ENCODE measurements at regions not wholly inside any gene's neighbourhood (a gene's known extent, or its start where the extent isn't known, plus 50 kb on each side); places are given as distances from the start of the nearest gene placed in this dataset.

GRCh38 chr5:61822584-61822983, 483.4 kb upstream of the KIF2A start:
- no peak for TF ChIP-seq CTCF (IDR thresholded peaks at IDR 0.05; ENCODE audit: low read depth, low read length, missing control alignments)
- in situ Hi-C loops (cut with HindIII; ENCODE audit: low sequenced_read_pairs), result no loop called here
- DNase-seq (ENCODE audit: low read depth), result no peak
- H3K4me3 ChIP-seq (ENCODE audit: low read depth, low read length), result no peak overlapping the region

GRCh38 chr5:61823065-61823464, 482.9 kb upstream of the KIF2A start:
- DNase-seq (ENCODE audit: low read depth), result no peak
- in situ Hi-C loops (cut with HindIII; ENCODE audit: low sequenced_read_pairs), result no loop called here
- TF ChIP-seq CTCF (IDR thresholded peaks at IDR 0.05; ENCODE audit: low read depth, low read length, missing control alignments), result no peak
- no peak overlapping the region for H3K4me3 ChIP-seq (ENCODE audit: low read depth, low read length)

GRCh38 chr5:61823781-61824180, 482.2 kb upstream of the KIF2A start:
- no peak for DNase-seq (ENCODE audit: low read depth)
- no peak for TF ChIP-seq CTCF (IDR thresholded peaks at IDR 0.05; ENCODE audit: low read depth, low read length, missing control alignments)
- no peak overlapping the region for H3K4me3 ChIP-seq (ENCODE audit: low read depth, low read length)
- in situ Hi-C loops (cut with HindIII; ENCODE audit: low sequenced_read_pairs), result no loop called here

GRCh38 chr5:61824396-61824795, 481.6 kb upstream of the KIF2A start:
- no peak for DNase-seq (ENCODE audit: low read depth)
- TF ChIP-seq CTCF (IDR thresholded peaks at IDR 0.05; ENCODE audit: low read depth, low read length, missing control alignments), result no peak
- in situ Hi-C loops (cut with HindIII; ENCODE audit: low sequenced_read_pairs), result no loop called here
- H3K4me3 ChIP-seq (ENCODE audit: low read depth, low read length), result no peak overlapping the region

GRCh38 chr5:61827445-61827975, 478.5 kb upstream of the KIF2A start:
- TF ChIP-seq CTCF (IDR thresholded peaks at IDR 0.05; ENCODE audit: low read depth, low read length, missing control alignments), result no peak
- DNase-seq (ENCODE audit: low read depth), result no peak
- no peak overlapping the region for H3K4me3 ChIP-seq (ENCODE audit: low read depth, low read length)
- in situ Hi-C loops (cut with HindIII; ENCODE audit: low sequenced_read_pairs), result no loop called here

GRCh38 chr5:61828856-61829255, 477.1 kb upstream of the KIF2A start:
- H3K4me3 ChIP-seq (ENCODE audit: low read depth, low read length), result no peak overlapping the region
- in situ Hi-C loops (cut with HindIII; ENCODE audit: low sequenced_read_pairs), result no loop called here
- no peak for TF ChIP-seq CTCF (IDR thresholded peaks at IDR 0.05; ENCODE audit: low read depth, low read length, missing control alignments)
- no peak for DNase-seq (ENCODE audit: low read depth)

- in situ Hi-C loops (cut with HindIII; ENCODE audit: low sequenced_read_pairs), result no loop called here
- no peak for TF ChIP-seq CTCF (IDR thresholded peaks at IDR 0.05; ENCODE audit: low read depth, low read length, missing control alignments)
- H3K4me3 ChIP-seq (ENCODE audit: low read depth, low read length), result no peak overlapping the region
- no peak for DNase-seq (ENCODE audit: low read depth)
Observed at GRCh38 chr5:61831736-61832135, 474.3 kb upstream of the KIF2A start.
